ENCODE measurements at regions not wholly inside any gene's neighbourhood (a gene's known extent, or its start where the extent isn't known, plus 50 kb on each side); places are given as distances from the start of the nearest gene placed in this dataset.
A peak's percentile ranks its signal among the peaks of the same experiment; 100 is the strongest.

DNA sequence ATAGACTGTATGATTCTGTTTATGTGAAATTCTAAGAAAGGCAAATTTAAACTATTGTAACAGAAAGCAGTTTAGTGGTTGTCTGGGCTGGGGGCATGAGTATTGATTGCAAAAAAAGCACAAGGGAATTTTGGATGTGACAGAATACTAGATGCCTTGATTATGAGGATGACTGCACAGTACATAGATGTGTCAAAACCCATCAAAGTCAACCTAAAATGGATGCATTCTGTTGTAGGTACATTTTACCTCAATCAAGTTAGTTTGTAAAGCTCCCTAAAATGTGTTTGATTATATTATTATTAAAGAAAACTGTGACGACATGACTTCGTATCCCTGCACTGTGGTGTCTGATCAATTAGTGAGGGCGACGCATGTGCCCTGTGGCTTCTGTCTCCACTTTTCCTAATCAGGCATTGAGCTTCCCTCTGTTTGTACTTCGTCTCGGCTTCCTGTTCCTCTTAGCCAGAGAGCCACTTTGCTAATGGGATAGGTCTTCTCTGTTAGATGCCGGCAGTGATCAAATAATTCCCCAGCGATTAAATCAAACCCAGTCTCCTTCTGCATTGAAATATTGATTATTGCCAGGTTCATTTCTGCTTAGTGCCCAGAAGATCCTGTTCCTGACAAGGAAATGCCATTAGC is 118.3 kb upstream of the GGTLC1 start:
- no peak for DNase-seq (ENCODE audit: low spot score)

DNA sequence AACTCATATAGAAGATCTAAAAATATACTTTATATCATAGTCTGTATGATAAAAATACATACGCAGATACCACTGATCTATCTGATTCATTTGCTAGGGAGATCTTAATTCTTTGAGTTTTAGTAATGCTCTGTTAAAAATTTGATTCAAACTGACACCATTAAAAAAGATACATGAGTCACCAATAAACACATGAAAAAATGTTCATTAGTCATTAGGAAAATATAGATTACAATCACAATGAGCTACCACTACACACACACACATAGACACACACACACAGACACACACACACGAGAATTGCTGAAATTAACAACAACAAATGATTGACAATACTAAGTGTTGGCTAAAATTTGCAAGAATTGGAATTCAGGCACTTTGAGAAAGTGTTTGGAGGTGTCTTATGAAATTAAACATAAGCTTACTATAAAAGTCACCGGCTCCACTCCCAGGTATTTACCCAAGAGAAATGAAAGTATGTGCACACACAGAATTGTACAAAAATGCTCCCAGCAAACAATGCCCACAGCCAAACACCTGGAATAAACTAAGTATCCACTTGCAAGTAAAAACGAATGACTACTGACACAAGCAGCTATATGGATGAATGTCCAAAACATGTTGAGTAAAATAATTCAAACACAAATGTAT is 117.7 kb upstream of the GGTLC1 start:
- no peak for DNase-seq (ENCODE audit: low spot score)

DNA sequence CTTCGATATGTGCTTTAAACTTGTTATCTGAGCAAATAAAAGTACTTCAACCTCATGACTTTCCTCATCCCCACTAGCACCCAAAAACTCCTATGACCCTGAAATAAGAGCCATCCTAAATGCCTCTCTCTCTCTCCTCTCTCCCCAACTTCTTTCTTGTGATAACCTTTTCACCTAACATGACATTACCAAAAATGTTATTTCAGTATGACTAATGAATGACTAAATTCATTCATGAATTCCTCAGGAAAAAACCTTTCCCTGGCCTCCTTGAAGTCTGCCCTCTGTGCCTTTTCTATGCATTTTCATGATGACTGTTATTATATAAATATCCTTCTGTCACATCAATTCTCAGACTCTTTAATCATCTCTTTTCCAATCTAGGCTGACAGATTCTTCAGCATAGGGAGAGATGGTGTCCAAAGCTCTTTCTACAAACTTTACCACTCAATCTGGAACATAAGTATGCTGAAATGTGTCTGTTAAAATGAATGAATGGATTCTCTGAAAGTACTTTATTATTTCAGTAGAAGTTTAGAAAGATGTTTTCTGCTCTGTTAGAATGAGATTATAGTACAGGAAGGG is 114.3 kb upstream of the GGTLC1 start:
- DNase-seq (ENCODE audit: low spot score): peak; percentile 85

DNA sequence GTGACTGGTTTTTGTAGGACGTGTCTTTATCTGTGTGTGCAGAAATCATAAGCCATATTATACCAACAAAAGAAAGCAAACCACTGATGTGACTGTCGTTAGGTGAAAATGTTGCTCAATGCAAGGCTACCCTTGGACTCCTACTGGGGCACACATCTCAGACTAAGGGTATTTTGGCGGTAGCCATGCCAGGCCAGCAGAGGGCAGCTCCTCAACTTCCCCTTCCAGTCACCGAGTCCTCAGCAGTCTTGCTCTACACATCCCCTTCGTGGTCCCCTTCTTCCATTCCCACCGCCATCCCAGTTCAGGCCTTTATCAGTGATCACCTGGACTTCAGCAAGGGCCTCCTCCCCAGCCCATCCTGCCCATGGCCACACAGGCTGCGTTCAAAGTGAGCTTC is 113.7 kb upstream of the GGTLC1 start:
- DNase-seq (ENCODE audit: low spot score): peak; percentile 71

DNA sequence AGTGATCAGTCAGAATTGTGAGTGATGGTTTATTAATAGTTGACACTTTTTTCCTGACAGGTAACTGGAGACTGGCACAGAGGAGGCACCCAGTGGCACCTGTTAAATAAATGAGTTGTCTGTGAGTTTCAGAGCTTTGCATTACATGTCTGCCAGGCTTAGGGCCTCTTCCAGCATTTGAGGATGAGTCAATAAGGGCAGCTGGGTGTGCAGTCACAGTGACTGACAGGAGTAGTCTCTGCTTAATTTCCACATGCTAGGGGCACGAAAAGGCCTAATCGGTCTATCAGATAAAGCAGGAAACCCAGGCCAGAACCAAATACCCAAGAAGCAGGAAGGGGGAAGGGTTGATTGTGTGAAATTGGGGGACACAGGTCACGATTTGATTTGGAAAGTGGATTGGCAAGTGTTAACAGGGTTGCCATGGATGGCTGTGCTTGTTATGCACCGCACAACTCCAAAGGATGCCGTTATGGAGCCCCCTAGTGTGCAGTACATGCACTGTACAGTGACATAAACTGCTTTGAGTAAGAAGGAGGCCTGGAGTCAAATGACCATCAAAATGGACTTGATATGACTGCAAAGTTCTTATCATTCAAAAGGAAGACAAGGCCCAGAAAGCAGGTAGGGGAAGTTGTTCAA is 111.9 kb upstream of the GGTLC1 start:
- DNase-seq (ENCODE audit: low spot score): peak; percentile 77

DNA sequence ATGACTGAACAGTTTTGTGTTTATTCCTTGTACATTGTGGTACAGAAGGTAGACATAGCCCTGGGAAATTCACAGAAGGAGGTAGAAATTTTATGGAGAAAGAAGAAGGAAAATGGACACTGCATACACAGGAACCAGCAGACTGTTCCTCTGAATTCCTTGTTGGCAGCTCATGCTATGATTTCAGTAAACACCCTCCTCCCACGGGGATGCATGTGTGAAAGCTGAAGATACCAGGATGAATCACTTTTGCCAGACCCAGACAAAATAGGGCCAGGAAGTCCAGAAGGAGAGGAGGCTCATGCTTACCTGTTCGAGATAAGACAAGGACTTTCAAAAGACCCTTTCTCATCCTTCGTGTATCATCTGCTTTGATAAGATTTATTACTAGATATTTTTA is 110.3 kb upstream of the GGTLC1 start:
- DNase-seq (ENCODE audit: low spot score): peak; percentile 64

DNA sequence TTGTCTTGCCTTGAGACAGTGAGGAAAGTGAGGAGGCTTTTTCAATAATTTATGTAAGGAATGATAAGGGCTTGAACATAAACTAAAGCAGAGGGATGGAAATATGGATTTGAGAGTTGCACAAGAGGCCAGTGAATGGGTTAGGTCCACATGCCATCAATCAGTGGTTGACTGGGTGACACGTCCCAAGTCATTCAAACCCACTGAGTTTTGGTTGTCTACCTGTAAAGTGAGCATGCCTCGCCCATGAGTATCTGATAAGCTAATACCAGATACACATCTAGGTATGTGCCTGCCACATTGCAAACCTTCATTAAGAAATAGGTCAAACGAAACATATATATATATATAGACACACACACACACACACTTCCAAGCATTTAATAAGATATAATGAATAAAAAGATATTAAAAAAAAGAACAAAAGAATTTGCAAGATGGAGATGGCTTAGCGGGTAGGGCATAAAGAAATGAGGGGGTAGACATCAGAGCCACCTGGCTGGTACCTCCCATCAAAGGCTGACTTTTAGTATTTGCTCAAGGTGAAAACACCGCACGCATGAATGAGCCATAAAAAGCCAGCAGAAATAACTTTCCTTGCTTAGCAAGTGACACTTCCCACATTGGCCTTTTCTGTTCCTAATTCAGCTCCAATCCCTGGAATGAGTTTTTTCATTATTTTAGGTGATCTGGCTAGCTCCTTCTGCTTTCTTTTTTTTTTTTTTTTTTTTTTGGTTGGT is 109.1 kb upstream of the GGTLC1 start:
- no peak for DNase-seq (ENCODE audit: low spot score)

DNA sequence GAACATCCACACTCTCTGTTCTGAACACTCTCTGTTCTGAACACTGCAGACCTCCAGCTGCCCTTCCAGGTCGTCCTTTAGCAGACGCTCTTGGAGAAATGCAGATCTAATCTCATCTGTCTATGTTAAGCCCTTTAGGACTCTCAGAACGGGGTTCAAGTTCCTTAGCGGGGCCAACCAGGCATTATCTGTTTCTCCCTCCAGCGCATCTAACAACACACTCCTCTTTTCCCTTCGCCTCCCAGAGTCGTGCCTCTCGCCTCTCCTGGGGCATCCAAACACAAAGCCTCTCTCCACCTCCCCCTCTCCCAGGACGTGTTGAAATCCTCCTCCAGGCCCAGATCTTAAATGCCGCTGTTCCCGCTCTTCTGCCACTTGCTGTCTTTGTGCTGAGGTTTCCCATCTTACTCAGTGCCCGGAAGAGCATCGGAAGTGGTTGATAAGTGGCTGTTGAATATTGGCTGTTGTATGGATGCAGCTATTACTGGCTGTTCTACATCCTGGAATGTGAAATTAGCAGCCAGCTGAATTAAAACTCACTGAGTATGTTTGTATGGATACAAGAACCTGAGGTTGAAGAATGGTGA is 108.4 kb upstream of the GGTLC1 start:
- no peak for DNase-seq (ENCODE audit: low spot score)

DNA sequence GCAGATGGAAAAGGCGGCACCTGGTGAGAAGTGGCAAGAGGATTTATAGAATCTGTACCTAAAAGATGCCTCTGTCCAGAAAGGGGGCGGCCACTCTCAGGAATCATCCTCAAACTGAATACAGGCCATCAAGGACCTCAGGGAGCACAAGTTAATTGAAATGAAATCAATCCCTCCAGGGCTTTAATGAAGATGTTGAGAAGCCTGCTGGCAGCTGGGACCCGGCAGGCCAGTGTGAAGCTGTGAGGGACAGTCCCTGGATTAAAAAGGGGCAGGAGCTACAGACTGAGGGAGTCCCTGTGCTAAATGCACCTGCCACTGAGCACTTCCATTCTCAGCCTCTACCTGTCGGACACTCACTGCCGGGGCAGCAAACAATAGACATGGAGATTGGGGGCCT is 107.7 kb upstream of the GGTLC1 start:
- DNase-seq (ENCODE audit: low spot score): no peak

DNA sequence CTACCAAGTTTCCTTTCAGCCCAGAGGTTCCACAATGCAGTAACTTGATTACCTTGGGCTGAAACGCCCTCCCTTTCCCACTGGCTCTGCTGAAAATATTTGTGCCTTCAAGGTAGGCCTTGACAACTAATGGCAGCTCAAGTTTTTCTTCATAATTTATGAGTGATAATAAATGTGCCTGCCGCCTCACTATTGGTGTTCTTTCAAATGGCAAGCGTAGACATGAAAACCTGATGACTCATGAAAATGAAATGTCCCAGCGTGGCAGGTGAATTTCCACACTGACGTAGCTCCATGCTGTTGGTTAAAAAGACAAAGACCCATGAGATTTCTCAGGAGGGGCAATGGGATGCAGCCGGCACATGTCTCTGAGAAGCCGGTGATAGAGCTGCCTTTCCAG is 107.2 kb upstream of the GGTLC1 start:
- DNase-seq (ENCODE audit: low spot score): peak; percentile 65

DNA sequence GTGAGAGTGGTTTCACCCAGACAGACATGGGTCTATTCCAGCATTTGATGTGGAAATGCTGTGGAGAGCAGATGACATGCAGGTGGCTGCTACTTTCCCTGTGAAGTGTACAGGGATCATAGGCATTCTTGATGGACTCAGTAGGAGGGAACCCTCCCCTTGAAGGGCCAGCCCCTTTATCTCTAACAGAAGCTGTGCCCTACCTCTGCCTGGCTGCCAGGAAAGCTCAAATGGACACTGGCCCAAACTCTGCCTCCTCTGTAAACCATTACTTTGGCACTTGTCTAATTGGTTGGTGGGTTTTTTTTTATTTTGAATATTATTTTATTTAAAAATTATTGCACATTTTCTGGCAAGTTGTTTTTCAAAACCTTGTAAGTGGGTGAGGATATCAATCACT is 106.7 kb upstream of the GGTLC1 start:
- no peak for DNase-seq (ENCODE audit: low spot score)

DNA sequence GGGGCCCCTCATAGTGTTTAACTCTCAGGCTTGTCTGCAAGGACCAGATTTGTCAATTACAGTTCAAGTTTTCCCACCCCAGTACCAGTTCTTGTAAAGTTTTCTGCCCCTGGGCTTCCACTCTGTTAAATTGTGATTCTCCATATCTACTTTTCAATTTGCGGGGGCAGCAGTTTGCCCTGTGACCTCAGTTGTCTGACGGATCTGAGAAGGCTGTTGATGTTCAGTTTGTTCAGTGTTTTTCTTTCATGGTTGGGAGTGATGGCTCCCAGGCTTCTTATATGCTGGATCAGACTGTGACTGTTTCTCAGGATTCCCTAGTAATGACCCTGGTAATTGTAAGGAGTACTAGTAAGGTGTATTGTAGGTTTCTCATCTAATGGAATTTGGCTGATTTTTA is 101.0 kb upstream of the GGTLC1 start:
- DNase-seq (ENCODE audit: low spot score): no peak

DNA sequence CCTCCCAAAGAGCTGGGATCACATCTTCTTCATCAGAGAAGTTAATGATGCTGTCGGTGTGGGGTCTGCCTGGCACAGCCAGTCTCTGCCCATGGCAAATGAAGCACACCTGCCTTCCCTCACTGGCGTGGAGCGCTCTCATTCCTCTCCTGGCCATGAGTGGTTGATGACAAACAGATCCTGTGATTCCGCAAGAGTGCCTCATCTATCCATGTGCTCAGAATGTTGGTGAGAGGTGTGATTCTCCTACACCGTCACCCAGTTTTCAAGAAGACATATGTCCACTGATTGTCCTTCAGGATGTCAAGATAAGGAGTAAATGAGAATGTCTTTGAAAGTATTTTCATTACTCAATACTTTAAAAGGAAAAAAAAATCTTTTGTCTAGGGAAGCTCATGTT is 97.5 kb upstream of the GGTLC1 start:
- DNase-seq (ENCODE audit: low spot score): no peak

DNA sequence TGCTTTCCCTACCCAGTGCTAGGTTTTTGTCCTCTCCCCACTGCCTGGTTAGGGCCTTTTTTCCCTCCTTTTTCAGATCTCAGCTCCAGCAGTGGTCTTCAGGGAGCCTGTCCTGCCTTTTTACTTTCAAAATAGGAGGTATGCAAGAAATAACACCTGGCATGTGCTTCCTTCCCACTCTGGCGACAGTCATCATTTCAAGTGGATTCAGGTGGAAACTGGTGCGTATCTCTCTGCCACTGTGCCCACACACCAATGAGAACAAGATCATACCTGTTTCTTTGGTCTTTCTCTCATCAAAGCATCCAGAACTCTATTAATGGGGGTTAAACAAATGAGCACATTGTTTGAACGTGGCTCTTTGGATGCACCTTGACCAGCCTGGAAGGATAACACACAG is 95.7 kb upstream of the GGTLC1 start:
- no peak for DNase-seq (ENCODE audit: low spot score)

DNA sequence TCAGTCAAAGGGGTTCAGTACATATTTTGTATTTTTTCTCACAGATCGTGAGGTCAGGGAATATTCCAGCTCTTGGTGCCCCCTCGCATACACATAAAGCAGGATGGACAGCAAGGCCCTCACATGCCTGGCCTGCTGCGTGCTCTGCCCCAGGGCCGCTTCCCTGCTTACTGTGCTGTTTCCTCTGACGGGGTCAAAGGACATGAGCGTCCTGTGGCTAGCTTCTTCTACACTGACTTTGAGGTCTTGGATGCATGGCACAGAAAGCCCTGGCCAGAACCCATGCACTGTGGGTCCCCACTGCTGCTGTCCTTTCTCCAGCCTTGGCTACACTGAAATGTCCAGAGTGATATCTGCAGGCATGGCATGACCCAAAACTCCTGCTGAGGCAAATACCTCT is 92.5 kb upstream of the GGTLC1 start:
- DNase-seq (ENCODE audit: low spot score): no peak

DNA sequence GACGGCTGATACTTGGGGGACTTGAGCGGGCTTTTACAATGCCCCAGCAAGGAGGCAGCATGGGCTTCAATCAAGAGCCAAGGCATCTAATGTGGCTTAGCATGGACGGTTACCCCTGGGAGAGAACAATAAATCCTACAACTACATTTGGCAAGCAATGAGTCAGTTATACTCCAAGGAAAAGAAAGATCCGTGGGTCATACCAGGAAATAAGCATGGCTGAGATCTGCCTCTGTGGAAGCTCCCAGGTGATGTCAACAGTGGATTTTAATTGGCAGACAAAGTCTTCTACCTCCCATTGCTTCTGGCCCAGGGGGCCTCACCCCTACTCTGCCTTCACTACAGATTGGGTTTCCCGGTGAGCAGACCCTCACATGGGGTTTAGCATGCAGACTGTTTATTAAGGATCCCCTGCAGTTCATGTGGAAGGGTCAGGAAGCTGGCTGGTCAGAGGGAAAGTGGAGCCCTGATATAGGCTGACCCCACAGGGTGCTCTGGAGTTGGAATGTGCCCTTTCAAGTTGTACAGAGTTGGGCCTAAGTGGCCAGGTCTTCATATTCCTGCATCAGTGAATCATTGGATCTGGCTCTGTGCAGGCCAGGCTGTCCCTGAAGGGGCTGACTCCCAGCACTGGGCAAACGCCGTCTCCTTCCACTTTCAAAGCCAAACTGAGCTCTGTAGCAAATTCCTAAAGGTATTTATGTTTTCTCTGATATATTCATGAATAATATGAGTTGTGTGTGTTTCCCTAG is 91.3 kb upstream of the GGTLC1 start:
- DNase-seq (ENCODE audit: low spot score): no peak

DNA sequence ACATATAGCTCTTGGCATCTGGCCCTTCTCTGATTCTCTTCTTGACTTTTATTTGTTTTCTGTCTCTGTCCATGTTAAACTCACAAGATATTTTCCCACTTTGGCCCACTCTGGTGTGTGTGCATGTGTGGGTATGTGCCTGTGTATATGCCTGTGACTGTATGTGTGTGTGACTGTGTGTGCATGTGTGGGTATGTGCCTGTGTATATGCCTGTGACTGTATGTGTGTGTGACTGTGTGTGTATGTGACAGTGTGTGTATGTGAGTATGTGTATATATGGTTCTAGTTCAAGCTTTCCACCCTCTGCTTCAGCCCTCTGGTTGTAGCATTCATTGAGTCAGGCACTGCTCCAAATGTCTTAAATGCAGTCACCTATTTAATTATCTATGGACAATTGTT is 88.6 kb upstream of the GGTLC1 start:
- no peak for DNase-seq (ENCODE audit: low spot score)

DNA sequence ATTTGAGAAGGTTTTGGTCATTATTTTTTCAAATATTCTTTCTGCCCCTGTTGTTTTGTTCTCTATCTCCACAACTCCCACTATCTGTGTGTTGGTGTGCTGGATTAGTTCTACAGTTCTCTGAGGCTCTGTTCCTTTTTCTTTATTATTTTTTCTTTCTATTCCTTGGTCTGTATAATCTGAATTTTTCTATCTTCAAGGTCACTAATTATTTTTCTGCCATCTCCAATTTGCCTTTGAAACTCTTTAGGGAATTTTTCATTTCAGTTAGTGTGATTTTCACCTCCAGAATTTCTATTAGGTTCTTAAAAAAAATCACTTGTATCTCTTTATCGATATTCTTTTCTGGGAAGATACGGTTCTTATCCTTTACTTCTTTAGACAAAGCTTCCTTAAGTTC is 82.1 kb upstream of the GGTLC1 start:
- no peak for DNase-seq (ENCODE audit: low spot score)

DNA sequence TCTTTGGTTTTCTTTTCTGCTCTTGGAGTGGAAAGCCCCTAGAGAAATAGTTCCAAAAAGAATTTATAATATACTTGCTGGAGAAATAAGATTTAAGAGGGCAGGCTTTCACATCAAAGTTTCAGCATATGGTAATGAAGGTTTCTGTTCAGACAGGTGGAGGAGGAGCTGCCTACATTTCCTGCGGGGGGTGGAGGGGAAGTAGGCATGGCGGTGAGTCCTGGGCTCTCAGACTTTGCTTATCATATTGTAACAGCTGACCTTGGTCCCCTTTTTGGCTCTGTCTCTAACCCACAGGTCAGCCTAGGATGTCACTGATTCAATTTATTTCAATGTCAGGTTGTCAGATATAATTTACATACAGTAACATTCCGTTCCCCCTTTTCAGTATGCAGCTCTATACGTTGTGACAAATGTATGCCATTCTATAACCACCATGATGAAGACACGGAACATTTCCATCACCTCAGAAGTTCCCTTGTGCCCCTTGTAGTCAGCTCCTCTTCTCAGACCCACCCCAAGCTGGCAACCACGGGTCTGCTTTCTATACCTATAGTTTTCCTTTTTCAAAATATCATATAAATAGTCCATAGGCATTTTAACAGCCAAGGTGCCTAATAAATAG is 77.6 kb upstream of the GGTLC1 start:
- DNase-seq (ENCODE audit: low spot score): no peak

DNA sequence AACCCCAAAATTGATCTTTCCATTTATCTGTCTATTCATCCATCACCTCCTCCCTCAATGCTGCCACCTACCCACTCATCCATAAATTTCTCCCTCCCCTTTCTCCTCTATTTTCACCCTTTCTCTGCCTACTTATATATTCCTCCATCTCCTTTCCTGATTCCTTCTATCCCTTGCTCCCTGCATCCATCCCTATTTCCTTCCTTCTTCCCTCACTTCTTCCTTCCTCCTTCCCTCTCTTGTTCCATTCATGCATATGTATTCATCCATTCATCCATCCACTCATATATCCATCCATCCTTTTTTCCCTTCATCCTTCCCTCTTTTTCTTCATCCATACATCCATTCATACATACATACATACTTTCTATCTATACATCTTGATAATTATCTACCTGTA is 76.3 kb upstream of the GGTLC1 start:
- no peak for DNase-seq (ENCODE audit: low spot score)

DNA sequence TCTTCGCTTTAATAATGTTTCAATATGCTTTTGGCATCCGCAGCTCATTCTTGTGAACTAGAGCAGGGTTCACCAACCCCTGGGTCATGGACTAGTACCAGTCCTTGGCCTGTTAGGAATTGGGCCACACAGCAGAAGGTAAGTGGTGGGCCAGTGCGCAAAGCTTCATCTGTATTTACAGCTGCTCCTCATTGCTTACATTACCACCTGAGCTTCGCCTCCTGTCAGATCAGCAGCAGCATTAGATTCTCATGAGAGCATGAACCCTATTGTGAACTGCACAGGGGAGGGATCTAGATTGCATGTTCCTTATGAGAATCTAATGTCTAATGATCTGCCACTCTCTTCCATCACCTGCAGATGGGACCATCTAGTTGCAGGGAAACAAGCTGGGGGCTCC is 75.5 kb upstream of the GGTLC1 start:
- DNase-seq (ENCODE audit: low spot score): no peak
